Dermis blood vessel endothelial cell (primary cell): ENCODE measurements at regions not wholly inside any gene's neighbourhood (a gene's known extent, or its start where the extent isn't known, plus 50 kb on each side); places are given as distances from the start of the nearest gene placed in this dataset.
A peak's percentile ranks its signal among the peaks of the same experiment; 100 is the strongest.

Experiments
- DNase-seq: peaks from one replicate; pipeline ENCODE4 v3.0.0; 2010

- DNase-seq: no peak
Measured at GRCh38 chr2:23285091-23285800, 99.7 kb upstream of the KLHL29 start.

GRCh38 chr2:23286031-23286757, 98.8 kb upstream of the KLHL29 start:
- no peak for DNase-seq

- DNase-seq: no peak
Measured at GRCh38 chr2:23286758-23287704, 97.9 kb upstream of the KLHL29 start.

GRCh38 chr2:23289671-23290070, 95.3 kb upstream of the KLHL29 start:
- DNase-seq: no peak

- no peak for DNase-seq
Measured at GRCh38 chr2:23291239-23291638, 93.7 kb upstream of the KLHL29 start.

GRCh38 chr2:23292024-23292423, 93.0 kb upstream of the KLHL29 start:
- no peak for DNase-seq

- no peak for DNase-seq
Measured at GRCh38 chr2:23293063-23293462, 91.9 kb upstream of the KLHL29 start.

- DNase-seq: no peak
Measured at GRCh38 chr2:23293731-23294130, 91.2 kb upstream of the KLHL29 start.

GRCh38 chr2:23294238-23294637, 90.7 kb upstream of the KLHL29 start:
- DNase-seq: no peak

- no peak for DNase-seq
Measured at GRCh38 chr2:23296691-23297090, 88.3 kb upstream of the KLHL29 start.

GRCh38 chr2:23297112-23297511, 87.9 kb upstream of the KLHL29 start:
- DNase-seq: no peak

- DNase-seq: no peak
Measured at GRCh38 chr2:23298551-23298950, 86.4 kb upstream of the KLHL29 start.

GRCh38 chr2:23299476-23300195, 85.3 kb upstream of the KLHL29 start:
- no peak for DNase-seq

- DNase-seq: no peak
Measured at GRCh38 chr2:23301136-23301535, 83.8 kb upstream of the KLHL29 start.

GRCh38 chr2:23302591-23302990, 82.4 kb upstream of the KLHL29 start:
- no peak for DNase-seq

- no peak for DNase-seq
Measured at GRCh38 chr2:23306401-23306800, 78.6 kb upstream of the KLHL29 start.

- DNase-seq: no peak
Measured at GRCh38 chr2:23311186-23311585, 73.8 kb upstream of the KLHL29 start.

- peak; percentile 72 for DNase-seq
Measured at GRCh38 chr2:23312996-23313606, 71.9 kb upstream of the KLHL29 start.

- DNase-seq: no peak
Measured at GRCh38 chr2:23314687-23315086, 70.3 kb upstream of the KLHL29 start.

- DNase-seq: peak; percentile 2
Measured at GRCh38 chr2:23320058-23320457, 64.9 kb upstream of the KLHL29 start.

GRCh38 chr2:23321751-23322150, 63.2 kb upstream of the KLHL29 start:
- DNase-seq: no peak

- no peak for DNase-seq
Measured at GRCh38 chr2:23322567-23323197, 62.3 kb upstream of the KLHL29 start.
